ENCODE measurements at regions not wholly inside any gene's neighbourhood (a gene's known extent, or its start where the extent isn't known, plus 50 kb on each side); places are given as distances from the start of the nearest gene placed in this dataset.

- no peak for TF ChIP-seq CTCF (IDR thresholded peaks at IDR 0.05)
- no peak for TF ChIP-seq POLR2A (IDR thresholded peaks at IDR 0.05)
Observed at GRCh38 chr16:55041540-55042234, 111.0 kb downstream of the IRX5 start.

Data from testis (tissue), 2 donors.